T-cell (primary cell): ENCODE measurements at regions not wholly inside any gene's neighbourhood (a gene's known extent, or its start where the extent isn't known, plus 50 kb on each side); places are given as distances from the start of the nearest gene placed in this dataset.

Experiments
- ATAC-seq, 4 experiments: fragments of 200-7000 bp in 3 of 4; fragments of 150-1000 bp in 1 of 4; cut with Tn5 transposase; replicated peaks in 1 of 4; 1 replicate in 3 of 4; 2 replicates in 1 of 4; pipeline ENCODE4 v1.10.0; 2021; ENCODE audit warnings: moderate library complexity in 3 of 4, mild to moderate bottlenecking in 2 of 4, moderate number of reproducible peaks in 1 of 4
- CTCF ChIA-PET, 2 donors: fragments of 300-600 bp; sonication (Branson Sonifier 250); formaldehyde crosslinking; loops; one replicate each; lab custom pipeline; 2022; ENCODE audit warnings: antibody characterized with exemption in 2 of 2; lab: Charles Lee
- POLR2A ChIA-PET, 2 donors: fragments of 300-600 bp; sonication (Branson Sonifier 250); formaldehyde crosslinking; loops; one replicate each; lab custom pipeline; 2022; ENCODE audit warnings: antibody characterized with exemption in 2 of 2; lab: Charles Lee
- DNase-seq, 35 experiments: peaks; one replicate each; pipeline versions ENCODE4 v3.0.0 to v3.0.0-alpha.2; 2013 to 2023
- H3K27ac ChIP-seq: one replicate; pipeline ENCODE4 v1.5.1; 2013; ENCODE audit warnings: low read length
- H3K27me3 ChIP-seq, 2 experiments: replicated peaks in 1 of 2; 1 replicate in 1 of 2; 2 replicates in 1 of 2; pipeline versions ENCODE4 v1.6.1 to v1.7.0; 2013; ENCODE audit warnings: low read length in 1 of 2, mixed read lengths in 1 of 2; ENCODE audit not compliant: control insufficient read depth in 2 of 2, insufficient read depth in 2 of 2; ENCODE audit errors: extremely low read depth in 1 of 2
- H3K36me3 ChIP-seq, 2 donors: 1 replicate in 1 of 2; 2 replicates in 1 of 2; pipeline versions ENCODE4 v1.6.1 to v1.7.0; 2013; ENCODE audit warnings: low read length in 1 of 2; ENCODE audit not compliant: control insufficient read depth in 2 of 2, insufficient read depth in 1 of 2; ENCODE audit errors: extremely low read depth in 1 of 2
- H3K4me1 ChIP-seq, 2 experiments: 1 replicate in 1 of 2; 2 replicates in 1 of 2; pipeline versions ENCODE4 v1.6.1 to v1.7.0; 2013; ENCODE audit warnings: low read length in 2 of 2, mixed read lengths in 1 of 2; ENCODE audit not compliant: insufficient read depth in 2 of 2, control insufficient read depth in 1 of 2; ENCODE audit errors: extremely low read depth in 1 of 2
- H3K4me3 ChIP-seq, 2 donors: 1 replicate in 1 of 2; 2 replicates in 1 of 2; pipeline versions ENCODE4 v1.5.1 to v1.7.0; 2013; ENCODE audit warnings: mild to moderate bottlenecking in 2 of 2, low read length in 1 of 2, moderate library complexity in 1 of 2; ENCODE audit not compliant: control insufficient read depth in 1 of 2; ENCODE audit errors: extremely low read depth in 1 of 2
- H3K9me3 ChIP-seq: 2 replicates; pipeline ENCODE4 v1.7.0; 2013
- H3K27ac Mint-ChIP-seq, 2 donors: one replicate each; pipeline ENCODE4 v1.8.0; 2020 to 2021; ENCODE audit warnings: mild to moderate bottlenecking in 2 of 2, mixed read lengths in 2 of 2
- H3K27me3 Mint-ChIP-seq, 2 donors: one replicate each; pipeline ENCODE4 v1.8.0; 2021 to 2022; ENCODE audit warnings: mixed read lengths in 2 of 2
- H3K36me3 Mint-ChIP-seq: one replicate; pipeline ENCODE4 v1.8.0; 2021; ENCODE audit warnings: mixed read lengths
- H3K4me1 Mint-ChIP-seq, 3 donors: one replicate each; pipeline ENCODE4 v1.8.0; 2020 to 2022; ENCODE audit warnings: mixed read lengths in 3 of 3, mild to moderate bottlenecking in 1 of 3
- H3K4me3 Mint-ChIP-seq, 3 donors: one replicate each; pipeline ENCODE4 v1.8.0; 2020 to 2022; ENCODE audit warnings: mild to moderate bottlenecking in 3 of 3, mixed read lengths in 3 of 3, moderate library complexity in 3 of 3
- H3K9me3 Mint-ChIP-seq, 3 donors: one replicate each; pipeline ENCODE4 v1.8.0; 2020 to 2022; ENCODE audit warnings: mixed read lengths in 3 of 3
- WGBS: methylation state at CpG from one replicate; pipeline ENCODE4 v1.1.5; 2013; ENCODE audit warnings: missing lambda C conversion rate; ENCODE audit not compliant: insufficient coverage; 5-methylcytosine and 5-hydroxymethylcytosine counted together

- H3K27ac ChIP-seq: peak overlapping the region; percentile 70
- Mint-ChIP-seq H3K9me3 (no peaks in the 10 kb centered on the region), H3K27ac (no peak overlapping the region), H3K36me3 (no peaks in the 10 kb centered on the region), H3K27me3 (no peaks in the 10 kb centered on the region), H3K4me1 (peaks cover 0 to 20% (median 16%) of the 10 kb centered on the region in 3 donors), H3K4me3 (peak overlapping the region in 2 of 3 donors; percentile 11 to 47)
- H3K4me1 ChIP-seq: peaks cover 17 to 25% of the 10 kb centered on the region in 2 experiments
- CTCF ChIA-PET: no interaction called here
- H3K9me3 ChIP-seq: no peaks in the 10 kb centered on the region
- no peaks in the 10 kb centered on the region for H3K27me3 ChIP-seq
- no peaks in the 10 kb centered on the region for H3K36me3 ChIP-seq
- POLR2A ChIA-PET: interaction anchor here (0.6 to 0.7 kb wide), 2 partner anchors 129 to 160 kb away, joined by 4 to 6 read pairs; no protein-coding TSS in a partner anchor
- 35% methylated on average over 4 of the region's 8 CpGs for WGBS
- peak in 9 of 35 experiments; percentile 0 to 39 (median 9) for DNase-seq
- peak; percentile 93 to 95 (median 94) for ATAC-seq
- no peak overlapping the region for H3K4me3 ChIP-seq
Observed at GRCh38 chr12:92297932-92298696, 152.5 kb upstream of the BTG1 start.

GRCh38 chr12:92297405-92297804 lies 151.8 kb upstream of the BTG1 start:
- DNase-seq (peak in 1 of 35 experiments; percentile 14), ATAC-seq (peak; percentile 24 to 51 (median 35))
- H3K36me3 Mint-ChIP-seq: no peaks in the 10 kb centered on the region
- H3K27ac ChIP-seq: peak overlapping the region; percentile 70
- H3K4me1 Mint-ChIP-seq: peaks cover 0 to 20% (median 16%) of the 10 kb centered on the region in 3 donors
- no peaks in the 10 kb centered on the region for H3K27me3 ChIP-seq
- H3K27ac Mint-ChIP-seq: no peak overlapping the region
- no peaks in the 10 kb centered on the region for H3K36me3 ChIP-seq
- no peaks in the 10 kb centered on the region for H3K9me3 Mint-ChIP-seq
- H3K4me3 ChIP-seq: no peak overlapping the region
- H3K4me1 ChIP-seq: peaks cover 17 to 25% of the 10 kb centered on the region in 2 experiments
- 85% methylated on average over 4 of the region's 4 CpGs for WGBS
- H3K4me3 Mint-ChIP-seq: peak overlapping the region in 2 of 3 donors; percentile 11 to 47
- POLR2A ChIA-PET: interaction anchor here in 1 of 2 donors (0.6 kb wide), 1 partner anchor 128 kb away, joined by 6 read pairs; no protein-coding TSS in a partner anchor
- CTCF ChIA-PET: interaction anchor here in 1 of 2 donors (0.5 kb wide), 1 partner anchor 298 kb away, joined by 3 read pairs; no protein-coding TSS in a partner anchor
- no peaks in the 10 kb centered on the region for H3K27me3 Mint-ChIP-seq
- no peaks in the 10 kb centered on the region for H3K9me3 ChIP-seq

GRCh38 chr12:92295523-92295922 lies 149.9 kb upstream of the BTG1 start:
- Mint-ChIP-seq H3K4me3 (no peak overlapping the region), H3K9me3 (no peaks in the 10 kb centered on the region), H3K27me3 (no peaks in the 10 kb centered on the region), H3K27ac (peak overlapping the region; percentile 4 to 13), H3K4me1 (peaks cover 11 to 29% (median 26%) of the 10 kb centered on the region in 3 donors), H3K36me3 (no peaks in the 10 kb centered on the region)
- Histone ChIP-seq H3K36me3 (no peaks in the 10 kb centered on the region), H3K4me1 (peaks cover 17 to 25% of the 10 kb centered on the region in 2 experiments), H3K27ac (no peak overlapping the region), H3K27me3 (no peaks in the 10 kb centered on the region), H3K4me3 (no peak overlapping the region), H3K9me3 (no peaks in the 10 kb centered on the region)
- CTCF ChIA-PET: no interaction called here
- no peak for ATAC-seq
- no peak for DNase-seq
- WGBS: 100% methylated on average over 2 of the region's 3 CpGs
- POLR2A ChIA-PET: no interaction called here

GRCh38 chr12:92294676-92295440 lies 149.2 kb upstream of the BTG1 start:
- H3K4me3 ChIP-seq: no peak overlapping the region
- ATAC-seq: no peak
- Mint-ChIP-seq H3K27ac (peak overlapping the region in 1 of 2 donors; percentile 49), H3K27me3 (no peaks in the 10 kb centered on the region), H3K9me3 (no peaks in the 10 kb centered on the region), H3K36me3 (no peaks in the 10 kb centered on the region), H3K4me3 (no peak overlapping the region), H3K4me1 (peaks cover 16 to 29% (median 26%) of the 10 kb centered on the region in 3 donors)
- no peak for DNase-seq
- ChIA-PET CTCF (no interaction called here), POLR2A (interaction anchor here in 1 of 2 donors (0.7 kb wide), 1 partner anchor 49 kb away, joined by 4 read pairs; no protein-coding TSS in a partner anchor)
- H3K36me3 ChIP-seq: no peaks in the 10 kb centered on the region
- H3K27me3 ChIP-seq: no peaks in the 10 kb centered on the region
- WGBS: no CpG with 5 or more reads among the region's 4 CpGs
- H3K9me3 ChIP-seq: no peaks in the 10 kb centered on the region
- H3K4me1 ChIP-seq: peaks cover 15 to 25% of the 10 kb centered on the region in 2 experiments
- no peak overlapping the region for H3K27ac ChIP-seq

GRCh38 chr12:92292016-92292415 lies 146.4 kb upstream of the BTG1 start:
- no peak for DNase-seq
- ATAC-seq: no peak
- H3K27ac ChIP-seq: no peak overlapping the region
- H3K27me3 ChIP-seq: no peaks in the 10 kb centered on the region
- Mint-ChIP-seq H3K36me3 (no peaks in the 10 kb centered on the region), H3K4me3 (no peak overlapping the region), H3K9me3 (peaks cover 0 to 1% (median 0%) of the 10 kb centered on the region in 3 donors), H3K27me3 (no peaks in the 10 kb centered on the region), H3K4me1 (peaks cover 17 to 29% (median 26%) of the 10 kb centered on the region in 3 donors), H3K27ac (no peak overlapping the region)
- H3K4me3 ChIP-seq: no peak overlapping the region
- H3K36me3 ChIP-seq: no peaks in the 10 kb centered on the region
- ChIA-PET CTCF (no interaction called here), POLR2A (no interaction called here)
- H3K9me3 ChIP-seq: no peaks in the 10 kb centered on the region
- H3K4me1 ChIP-seq: peaks cover 2 to 3% of the 10 kb centered on the region in 2 experiments
- 85% methylated on average over 1 of the region's 4 CpGs for WGBS

GRCh38 chr12:92290886-92291285 lies 145.2 kb upstream of the BTG1 start:
- Histone ChIP-seq H3K4me1 (peaks cover 0 to 3% of the 10 kb centered on the region in 2 experiments), H3K27me3 (no peaks in the 10 kb centered on the region), H3K27ac (no peak overlapping the region), H3K36me3 (no peaks in the 10 kb centered on the region), H3K9me3 (no peaks in the 10 kb centered on the region), H3K4me3 (no peak overlapping the region)
- no CpG with 5 or more reads among the region's 1 CpG for WGBS
- ATAC-seq (no peak), DNase-seq (no peak)
- Mint-ChIP-seq H3K4me3 (no peak overlapping the region), H3K9me3 (peaks cover 0 to 4% (median 0%) of the 10 kb centered on the region in 3 donors), H3K4me1 (peaks cover 21 to 27% (median 24%) of the 10 kb centered on the region in 3 donors), H3K36me3 (no peaks in the 10 kb centered on the region), H3K27me3 (no peaks in the 10 kb centered on the region), H3K27ac (peak overlapping the region in 1 of 2 donors; percentile 56)
- CTCF ChIA-PET: interaction anchor here in 1 of 2 donors (1.0 to 1.1 kb wide), 2 partner anchors 9 to 14 kb away, joined by 3 read pairs; no protein-coding TSS in a partner anchor
- POLR2A ChIA-PET: interaction anchor here in 1 of 2 donors (0.8 kb wide), 1 partner anchor 47 kb away, joined by 3 read pairs; no protein-coding TSS in a partner anchor
